ENCODE measurements at regions not wholly inside any gene's neighbourhood (a gene's known extent, or its start where the extent isn't known, plus 50 kb on each side); places are given as distances from the start of the nearest gene placed in this dataset.

GRCh38 chr4:181948839-181949382 is 294.3 kb upstream of the TENM3 start:
- TF ChIP-seq CTCF (IDR thresholded peaks at IDR 0.05; ENCODE audit: insufficient read depth, low read length) (no peak), SPI1 (IDR thresholded peaks at IDR 0.05; ENCODE audit: borderline replicate concordance, low read depth) (no peak), POLR2AphosphoS5 (IDR thresholded peaks at IDR 0.05; ENCODE audit: low read depth) (no peak)

Data from HL-60 (cell line).